Activated CD8-positive, alpha-beta memory T cell treated with anti-CD3 and anti-CD28 coated beads, Interleukin-2, amount 50 U/mL, for 1 hour (primary cell): ENCODE measurements at regions not wholly inside any gene's neighbourhood (a gene's known extent, or its start where the extent isn't known, plus 50 kb on each side); places are given as distances from the start of the nearest gene placed in this dataset.

Experiments
- DNase-seq: peaks from one replicate; pipeline ENCODE4 v3.0.0-alpha.2; 2020; ENCODE audit errors: extremely low read depth

DNA sequence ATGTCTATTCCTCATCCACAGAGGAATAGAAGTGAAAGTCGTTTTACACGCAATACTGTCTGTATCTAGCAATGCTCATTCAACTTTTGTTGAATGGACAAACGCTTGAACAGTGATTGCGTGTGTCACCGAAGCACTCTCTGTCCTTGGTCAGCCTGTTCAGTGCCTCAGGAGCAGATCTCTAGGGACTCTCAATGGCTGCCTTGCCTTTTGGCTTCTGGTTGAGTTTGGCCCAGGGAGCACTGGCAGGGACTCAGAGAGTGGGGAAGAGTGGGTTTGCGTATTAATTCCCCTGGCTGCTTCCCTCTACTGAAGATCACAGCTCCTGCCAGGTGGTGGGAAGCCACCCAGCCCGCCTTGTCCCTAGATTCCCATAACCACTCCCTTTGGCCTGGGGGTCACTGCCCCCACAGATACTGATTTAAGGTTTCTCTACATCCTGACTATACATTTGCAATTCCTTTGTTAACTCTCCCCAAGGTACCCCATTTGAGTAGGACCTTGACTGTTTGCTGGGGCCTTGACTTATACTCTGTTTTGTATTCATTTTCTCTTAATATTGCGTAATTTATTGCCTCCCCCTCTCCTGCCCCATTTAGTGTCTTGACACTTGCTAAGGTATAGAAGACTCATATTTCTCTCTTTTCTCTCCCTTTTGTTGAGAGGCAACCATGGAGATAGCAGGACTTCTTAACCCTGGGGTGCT lies 61.7 kb upstream of the USP24 start:
- DNase-seq, result no peak

DNA sequence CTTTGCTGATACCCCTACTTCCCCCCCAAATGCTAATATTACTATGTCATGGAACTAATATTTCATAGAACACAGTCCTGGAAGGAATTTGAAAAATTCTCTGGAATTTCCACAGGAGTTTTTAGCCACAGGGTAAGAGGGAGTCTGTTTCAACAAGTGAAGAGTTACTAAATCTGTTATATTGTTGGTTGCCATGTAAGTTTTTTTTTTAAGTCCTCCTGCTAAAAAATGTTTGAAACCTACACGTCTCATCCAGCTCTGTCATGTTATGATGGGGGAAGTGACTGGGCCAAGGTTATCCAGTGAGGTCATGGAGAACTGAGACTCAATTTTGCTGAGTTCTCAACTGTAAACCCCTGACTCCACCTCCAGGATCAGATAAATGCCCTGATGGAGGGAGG lies 60.8 kb upstream of the USP24 start:
- DNase-seq, result no peak

- DNase-seq, result no peak
Measured at GRCh38 chr1:55275151-55275748, 60.1 kb upstream of the USP24 start.

GRCh38 chr1:55272994-55273393 lies 57.8 kb upstream of the USP24 start:
- DNase-seq, result no peak
